IMR-90 (cell line): ENCODE measurements at regions not wholly inside any gene's neighbourhood (a gene's known extent, or its start where the extent isn't known, plus 50 kb on each side); places are given as distances from the start of the nearest gene placed in this dataset.

Experiments
- CEBPB ChIP-seq: IDR thresholded peaks from 2 replicates; pipeline ENCODE4 v1.6.1; 2012; ENCODE audit warnings: low read depth, low read length, improper control_type of control experiment
- MAZ ChIP-seq: IDR thresholded peaks from 2 replicates; pipeline ENCODE4 v1.6.1; 2012; ENCODE audit warnings: low read depth, mild to moderate bottlenecking, low read length, improper control_type of control experiment, moderate library complexity, borderline replicate concordance
- POLR2A ChIP-seq: IDR thresholded peaks from 2 replicates; pipeline ENCODE4 v1.6.1; 2012; ENCODE audit warnings: mild to moderate bottlenecking, low read depth, low read length
- TF ChIP-seq, protein P1 (sequence below): conservative IDR thresholded peaks from 2 replicates; pipeline ENCODE4 v1.5.1; 2012; ENCODE audit warnings: mild to moderate bottlenecking, low read depth, low read length, improper control_type of control experiment

DNA sequence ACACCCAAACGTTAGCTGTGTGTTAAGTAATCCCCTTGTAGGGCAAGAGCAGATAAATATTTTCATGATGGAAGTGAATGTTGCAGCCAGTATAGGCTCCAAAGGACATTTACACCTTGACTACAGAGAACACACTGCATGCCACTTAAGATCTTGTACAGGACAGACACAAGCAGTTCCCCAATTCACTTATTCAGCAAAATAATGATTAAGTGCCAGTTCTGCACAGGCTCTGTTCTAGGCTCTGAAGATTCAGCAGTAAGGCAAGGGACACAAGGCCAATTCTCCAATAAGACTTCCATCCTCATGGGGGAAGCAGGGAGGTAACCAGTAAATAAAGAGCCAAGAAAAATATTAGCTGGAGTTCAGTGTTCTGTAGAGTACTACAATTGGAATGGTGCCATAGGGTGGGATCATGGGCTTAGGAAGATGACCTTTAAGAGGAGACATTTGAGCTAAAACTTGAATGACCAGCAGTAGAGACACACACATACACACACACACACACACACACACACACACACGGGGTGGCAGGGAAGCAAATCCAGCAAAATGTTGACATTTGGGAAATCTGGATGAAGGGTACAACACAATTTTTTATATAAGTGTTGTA, 199.9 kb upstream of the JUN start:
- no peak for TF ChIP-seq POLR2A
- TF ChIP-seq, protein P1, sequence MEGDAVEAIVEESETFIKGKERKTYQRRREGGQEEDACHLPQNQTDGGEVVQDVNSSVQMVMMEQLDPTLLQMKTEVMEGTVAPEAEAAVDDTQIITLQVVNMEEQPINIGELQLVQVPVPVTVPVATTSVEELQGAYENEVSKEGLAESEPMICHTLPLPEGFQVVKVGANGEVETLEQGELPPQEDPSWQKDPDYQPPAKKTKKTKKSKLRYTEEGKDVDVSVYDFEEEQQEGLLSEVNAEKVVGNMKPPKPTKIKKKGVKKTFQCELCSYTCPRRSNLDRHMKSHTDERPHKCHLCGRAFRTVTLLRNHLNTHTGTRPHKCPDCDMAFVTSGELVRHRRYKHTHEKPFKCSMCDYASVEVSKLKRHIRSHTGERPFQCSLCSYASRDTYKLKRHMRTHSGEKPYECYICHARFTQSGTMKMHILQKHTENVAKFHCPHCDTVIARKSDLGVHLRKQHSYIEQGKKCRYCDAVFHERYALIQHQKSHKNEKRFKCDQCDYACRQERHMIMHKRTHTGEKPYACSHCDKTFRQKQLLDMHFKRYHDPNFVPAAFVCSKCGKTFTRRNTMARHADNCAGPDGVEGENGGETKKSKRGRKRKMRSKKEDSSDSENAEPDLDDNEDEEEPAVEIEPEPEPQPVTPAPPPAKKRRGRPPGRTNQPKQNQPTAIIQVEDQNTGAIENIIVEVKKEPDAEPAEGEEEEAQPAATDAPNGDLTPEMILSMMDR = no peak
- no peak for TF ChIP-seq MAZ
- no peak for TF ChIP-seq CEBPB
